ENCODE measurements at regions not wholly inside any gene's neighbourhood (a gene's known extent, or its start where the extent isn't known, plus 50 kb on each side); places are given as distances from the start of the nearest gene placed in this dataset.

DNA sequence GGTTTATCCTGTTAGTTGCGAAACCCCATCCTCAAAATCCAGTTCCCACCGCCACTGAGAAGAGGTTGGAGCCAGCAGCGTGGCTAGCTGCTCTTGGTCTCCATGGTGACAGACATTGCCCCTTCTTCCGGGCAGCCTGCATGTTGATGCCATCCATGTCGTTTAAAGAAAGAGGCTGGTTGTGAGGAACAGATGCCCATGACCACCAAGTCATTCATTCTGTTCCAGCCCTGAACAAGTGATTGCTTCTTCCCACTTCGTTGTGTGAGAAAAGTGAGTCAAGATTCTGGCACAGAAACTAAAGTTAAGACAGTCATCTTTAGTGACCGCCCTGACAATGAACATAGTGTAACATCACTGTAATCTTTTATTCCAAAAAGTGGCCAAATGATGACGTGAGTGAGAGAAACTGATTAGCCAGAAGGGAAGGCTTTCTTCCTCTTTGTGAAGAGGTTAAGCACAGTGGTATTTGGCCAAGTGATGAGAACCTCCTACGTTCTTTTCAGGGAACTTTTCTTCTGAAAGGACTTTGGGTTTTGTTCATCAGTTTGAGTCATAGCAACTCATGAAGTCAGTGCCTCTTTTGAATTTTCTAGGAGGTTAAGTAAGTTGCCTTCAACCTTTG is 272.5 kb downstream of the GALR1 start:
- Histone ChIP-seq H3K27ac (no peak overlapping the region), H3K4me3 (no peak overlapping the region), H3K27me3 (no peaks in the 10 kb centered on the region), H3K4me1 (no peaks in the 10 kb centered on the region), H3K36me3 (no peaks in the 10 kb centered on the region), H3K9me3 (peaks cover 0 to 19% (median 3%) of the 10 kb centered on the region in 4 donors)
- TF ChIP-seq POLR2A (IDR thresholded peaks at IDR 0.05) (no peak), EP300 (IDR thresholded peaks at IDR 0.05) (no peak)
- DNase-seq, result no peak
- intact Hi-C loops (cut with DNase I; ENCODE audit: low total_unique reads), result no loop called here
- 68 to 79% (median 73%) methylated on average over 9 of the region's 9 CpGs for WGBS, 5 donors

DNA sequence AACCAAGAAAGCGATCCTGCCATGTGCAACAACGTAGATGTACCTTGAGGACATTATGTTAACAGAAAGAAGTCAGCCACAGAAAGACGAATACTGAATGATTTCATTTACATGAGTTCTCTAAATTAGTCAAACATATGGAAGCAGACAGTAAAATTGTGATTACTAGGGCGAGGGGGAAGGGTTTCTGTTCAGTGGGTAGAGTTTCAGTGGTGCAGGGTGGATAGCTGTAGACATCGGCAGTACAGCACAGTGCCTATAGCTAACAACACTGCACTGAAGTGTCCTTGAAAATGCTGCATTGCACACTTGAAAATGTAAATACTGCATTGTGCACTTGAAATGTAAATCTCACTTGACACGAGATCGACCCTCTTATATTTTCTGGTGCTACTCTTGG is 275.3 kb downstream of the GALR1 start:
- peaks cover 0 to 11% (median 0%) of the 10 kb centered on the region in 4 donors for H3K9me3 ChIP-seq
- no peaks in the 10 kb centered on the region for H3K36me3 ChIP-seq
- TF ChIP-seq EP300 (IDR thresholded peaks at IDR 0.05) (no peak), POLR2A (IDR thresholded peaks at IDR 0.05) (no peak), POLR2AphosphoS5 (IDR thresholded peaks at IDR 0.05) (no peak)
- TF ChIP-seq, protein P1, sequence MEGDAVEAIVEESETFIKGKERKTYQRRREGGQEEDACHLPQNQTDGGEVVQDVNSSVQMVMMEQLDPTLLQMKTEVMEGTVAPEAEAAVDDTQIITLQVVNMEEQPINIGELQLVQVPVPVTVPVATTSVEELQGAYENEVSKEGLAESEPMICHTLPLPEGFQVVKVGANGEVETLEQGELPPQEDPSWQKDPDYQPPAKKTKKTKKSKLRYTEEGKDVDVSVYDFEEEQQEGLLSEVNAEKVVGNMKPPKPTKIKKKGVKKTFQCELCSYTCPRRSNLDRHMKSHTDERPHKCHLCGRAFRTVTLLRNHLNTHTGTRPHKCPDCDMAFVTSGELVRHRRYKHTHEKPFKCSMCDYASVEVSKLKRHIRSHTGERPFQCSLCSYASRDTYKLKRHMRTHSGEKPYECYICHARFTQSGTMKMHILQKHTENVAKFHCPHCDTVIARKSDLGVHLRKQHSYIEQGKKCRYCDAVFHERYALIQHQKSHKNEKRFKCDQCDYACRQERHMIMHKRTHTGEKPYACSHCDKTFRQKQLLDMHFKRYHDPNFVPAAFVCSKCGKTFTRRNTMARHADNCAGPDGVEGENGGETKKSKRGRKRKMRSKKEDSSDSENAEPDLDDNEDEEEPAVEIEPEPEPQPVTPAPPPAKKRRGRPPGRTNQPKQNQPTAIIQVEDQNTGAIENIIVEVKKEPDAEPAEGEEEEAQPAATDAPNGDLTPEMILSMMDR (IDR thresholded peaks at IDR 0.05), result no peak
- DNase-seq, result no peak
- no peak overlapping the region for H3K4me3 ChIP-seq
- no peaks in the 10 kb centered on the region for H3K4me1 ChIP-seq
- H3K27ac ChIP-seq, result no peak overlapping the region
- WGBS, 5 donors, result 68 to 80% (median 70%) methylated on average over 7 of the region's 7 CpGs
- intact Hi-C loops (cut with DNase I; ENCODE audit: low total_unique reads), result no loop called here
- H3K27me3 ChIP-seq, result no peaks in the 10 kb centered on the region

DNA sequence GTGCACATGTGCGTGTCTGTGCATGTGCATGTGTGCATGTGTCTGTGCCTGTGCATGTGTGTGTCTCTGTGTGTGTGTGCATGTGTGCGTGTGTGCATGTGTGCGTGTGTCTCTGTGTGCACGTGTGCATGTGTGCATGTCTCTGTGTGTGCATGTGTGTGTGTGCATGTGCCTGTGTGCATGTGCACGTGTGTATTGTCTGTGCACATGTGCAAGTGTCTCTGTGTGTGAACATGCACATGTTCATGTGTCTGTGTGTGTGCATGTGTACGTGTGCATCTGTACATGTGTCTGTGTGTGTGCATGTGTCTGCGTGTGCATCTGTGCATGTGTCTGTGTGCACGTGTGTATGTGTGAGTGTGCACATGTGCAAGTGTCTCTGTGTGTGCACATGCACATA is 277.3 kb downstream of the GALR1 start:
- H3K27me3 ChIP-seq, result peaks cover 0 to 3% (median 0%) of the 10 kb centered on the region in 3 donors
- no peaks in the 10 kb centered on the region for H3K4me1 ChIP-seq
- WGBS, 5 donors, result 90 to 94% (median 94%) methylated on average over 8 of the region's 8 CpGs
- H3K36me3 ChIP-seq, result no peaks in the 10 kb centered on the region
- peaks cover 0 to 11% (median 0%) of the 10 kb centered on the region in 4 donors for H3K9me3 ChIP-seq
- no peak overlapping the region for H3K4me3 ChIP-seq
- no peak for TF ChIP-seq EP300 (IDR thresholded peaks at IDR 0.05)
- TF ChIP-seq POLR2A (IDR thresholded peaks at IDR 0.05), result no peak
- TF ChIP-seq POLR2AphosphoS5 (IDR thresholded peaks at IDR 0.05), result no peak
- TF ChIP-seq, protein P1 (IDR thresholded peaks at IDR 0.05), result no peak
- H3K27ac ChIP-seq, result no peak overlapping the region
- intact Hi-C loops (cut with DNase I; ENCODE audit: low total_unique reads), result no loop called here
- no peak for DNase-seq

DNA sequence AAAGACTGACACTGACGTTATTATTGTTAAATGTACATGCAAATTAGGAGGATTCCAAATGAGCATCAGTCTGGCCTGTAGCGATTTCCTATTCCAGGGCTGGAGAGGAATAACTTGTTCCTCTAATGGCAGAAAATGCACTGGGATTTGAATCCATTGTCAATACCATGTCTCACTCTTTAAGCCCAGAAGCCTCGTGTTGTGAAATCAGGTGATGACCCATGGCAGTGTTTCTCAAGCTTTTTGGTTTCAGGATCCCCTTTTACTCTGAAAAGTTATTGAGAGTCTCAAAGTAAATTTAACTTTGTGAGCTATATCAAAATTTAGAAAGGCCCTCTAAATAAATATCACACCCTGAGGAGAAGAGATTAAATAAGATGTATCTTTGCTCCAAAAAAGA is 279.2 kb downstream of the GALR1 start:
- WGBS, 5 donors, result 43 to 63% (median 54%) methylated on average over 3 of the region's 3 CpGs
- H3K27me3 ChIP-seq, result peaks cover 0 to 3% (median 0%) of the 10 kb centered on the region in 3 donors
- intact Hi-C loops (cut with DNase I; ENCODE audit: low total_unique reads), result no loop called here
- no peaks in the 10 kb centered on the region for H3K4me1 ChIP-seq
- DNase-seq, result no peak
- H3K4me3 ChIP-seq, result no peak overlapping the region
- H3K27ac ChIP-seq, result no peak overlapping the region
- TF ChIP-seq, protein P1 (IDR thresholded peaks at IDR 0.05), result no peak
- TF ChIP-seq EP300 (IDR thresholded peaks at IDR 0.05) (no peak), POLR2AphosphoS5 (IDR thresholded peaks at IDR 0.05) (no peak), POLR2A (IDR thresholded peaks at IDR 0.05) (no peak)
- no peaks in the 10 kb centered on the region for H3K36me3 ChIP-seq
- H3K9me3 ChIP-seq, result peaks cover 0 to 11% (median 0%) of the 10 kb centered on the region in 4 donors

DNA sequence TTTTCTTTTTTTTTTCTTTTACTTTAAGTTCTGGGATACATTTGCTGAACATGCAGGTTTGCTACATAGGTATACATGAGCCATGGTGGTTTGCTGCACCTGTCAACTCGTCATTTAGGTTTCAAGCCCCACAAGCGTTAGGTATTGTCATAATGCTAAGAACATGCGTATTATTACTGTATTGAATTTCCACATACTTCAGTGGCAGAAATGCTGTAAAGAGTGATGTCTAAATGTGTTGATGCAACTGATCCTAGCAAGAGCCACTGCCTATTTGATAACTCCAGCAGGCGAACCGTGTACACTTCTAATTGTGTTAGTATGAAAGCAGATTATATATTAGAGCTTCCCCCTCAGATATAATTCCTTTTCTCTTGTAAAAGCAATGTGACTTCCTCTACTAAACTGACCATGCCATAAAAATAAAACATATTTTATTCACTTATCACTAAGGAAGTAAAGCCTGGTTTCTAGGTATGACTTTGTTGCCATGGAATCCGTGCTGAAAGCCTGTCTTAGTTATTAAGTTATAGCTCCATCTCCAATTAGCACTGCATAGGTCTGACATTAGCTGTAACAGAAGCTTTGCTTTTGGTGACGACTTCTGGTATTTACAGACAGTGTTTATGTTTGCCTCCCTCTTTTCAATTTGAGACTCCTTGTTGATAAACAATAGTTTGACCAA is 280.0 kb downstream of the GALR1 start:
- Histone ChIP-seq H3K27ac (no peak overlapping the region), H3K4me1 (no peaks in the 10 kb centered on the region), H3K36me3 (no peaks in the 10 kb centered on the region), H3K27me3 (peaks cover 0 to 3% (median 0%) of the 10 kb centered on the region in 3 donors), H3K4me3 (no peak overlapping the region), H3K9me3 (peaks cover 0 to 11% (median 0%) of the 10 kb centered on the region in 4 donors)
- DNase-seq, result no peak
- TF ChIP-seq, protein P1 (IDR thresholded peaks at IDR 0.05), result no peak
- TF ChIP-seq POLR2A (IDR thresholded peaks at IDR 0.05) (no peak), POLR2AphosphoS5 (IDR thresholded peaks at IDR 0.05) (no peak), EP300 (IDR thresholded peaks at IDR 0.05) (no peak)
- intact Hi-C loops (cut with DNase I; ENCODE audit: low total_unique reads), result no loop called here
- 66 to 81% (median 69%) methylated on average over 7 of the region's 7 CpGs for WGBS, 5 donors
